Smooth muscle cell of the brain vasculature (primary cell): ENCODE measurements at regions not wholly inside any gene's neighbourhood (a gene's known extent, or its start where the extent isn't known, plus 50 kb on each side); places are given as distances from the start of the nearest gene placed in this dataset.

Experiments
- DNase-seq: peaks from one replicate; pipeline ENCODE4 v3.0.0-alpha.2; 2012; ENCODE audit warnings: low read depth, low spot score

GRCh38 chr20:40542065-40542464 is 147.0 kb downstream of the MAFB start:
- no peak for DNase-seq

- no peak for DNase-seq
These were observed 148.9 kb downstream of the MAFB start for GRCh38 chr20:40540166-40540565.

DNA sequence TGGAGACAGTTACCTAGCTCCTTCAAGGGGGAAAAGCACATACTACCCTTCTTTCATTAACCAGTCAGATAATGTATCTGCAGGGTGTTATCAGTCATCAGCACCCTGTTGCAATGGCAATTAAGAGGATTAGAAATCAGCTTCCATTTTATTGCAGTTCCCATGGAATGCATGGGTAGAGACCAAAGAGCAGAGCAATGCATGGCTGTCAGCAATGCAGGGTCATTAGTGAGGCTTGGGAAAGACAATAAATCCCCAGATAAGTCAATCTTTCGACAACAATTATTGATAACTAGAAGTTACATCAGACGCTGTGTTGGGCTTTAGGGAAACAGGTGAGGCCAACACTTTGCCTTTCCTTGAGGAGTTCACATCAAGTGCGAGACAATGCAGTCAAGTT is 150.9 kb downstream of the MAFB start:
- DNase-seq = no peak

- no peak for DNase-seq
These were observed 152.2 kb downstream of the MAFB start for GRCh38 chr20:40536808-40537207.

DNA sequence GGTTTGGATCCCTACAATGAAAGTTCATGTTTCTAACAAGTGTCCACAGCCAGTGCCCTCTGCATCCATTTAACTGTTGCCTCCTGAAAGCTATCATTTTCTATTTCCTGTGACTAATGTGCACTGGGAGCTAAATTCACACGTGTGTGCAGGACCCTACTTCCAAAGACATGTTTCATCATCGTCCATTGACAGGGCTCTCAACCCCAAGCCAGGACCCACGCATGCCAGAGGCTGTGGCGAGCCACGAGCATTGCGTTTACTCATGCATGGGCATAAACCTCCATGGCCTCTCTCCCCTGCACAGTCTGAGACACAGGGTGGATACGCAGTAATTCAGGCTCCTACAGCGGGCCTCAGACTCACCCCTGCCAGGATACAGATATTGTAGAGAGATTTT is 153.2 kb downstream of the MAFB start:
- no peak for DNase-seq

GRCh38 chr20:40532103-40532502 is 156.9 kb downstream of the MAFB start:
- DNase-seq = no peak

DNA sequence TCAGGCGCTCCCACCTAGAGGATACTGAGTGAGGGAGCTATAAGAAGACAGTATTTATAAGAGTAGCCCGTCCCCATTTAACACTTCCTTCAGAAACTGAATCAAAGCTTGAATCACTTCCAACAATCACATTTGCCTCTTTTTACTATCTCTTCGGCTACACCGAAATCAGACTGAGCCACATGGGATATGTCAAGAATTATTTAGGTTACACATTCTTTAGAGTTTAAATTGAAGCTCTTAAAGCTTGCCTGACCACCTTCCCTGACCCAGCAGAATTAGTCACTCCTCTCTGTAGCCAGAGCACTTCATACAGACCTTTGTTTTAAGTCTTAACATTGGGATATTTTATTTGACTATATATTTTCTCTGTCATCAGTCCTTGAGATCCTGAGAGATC is 163.7 kb downstream of the MAFB start:
- DNase-seq = peak; percentile 35

DNA sequence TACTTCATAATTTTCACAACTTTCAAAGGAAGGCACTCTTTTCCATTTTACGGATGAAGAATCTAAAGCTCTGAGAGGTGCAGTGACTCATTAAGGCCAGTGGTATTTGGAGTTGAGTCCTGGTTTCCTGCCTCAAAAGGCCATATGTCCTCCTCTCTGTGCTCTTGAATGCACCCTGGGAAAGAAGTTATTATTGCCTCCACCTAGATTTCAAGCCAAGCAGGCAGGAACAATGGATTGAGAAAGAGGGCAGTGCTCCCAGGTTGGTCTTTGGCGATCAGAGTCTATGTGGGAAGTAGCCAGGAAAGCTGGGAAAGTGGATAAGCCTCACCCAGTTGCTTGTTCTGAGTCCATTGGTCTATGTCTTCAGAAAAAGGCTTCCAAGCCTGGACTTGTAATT is 165.0 kb downstream of the MAFB start:
- DNase-seq = no peak

DNA sequence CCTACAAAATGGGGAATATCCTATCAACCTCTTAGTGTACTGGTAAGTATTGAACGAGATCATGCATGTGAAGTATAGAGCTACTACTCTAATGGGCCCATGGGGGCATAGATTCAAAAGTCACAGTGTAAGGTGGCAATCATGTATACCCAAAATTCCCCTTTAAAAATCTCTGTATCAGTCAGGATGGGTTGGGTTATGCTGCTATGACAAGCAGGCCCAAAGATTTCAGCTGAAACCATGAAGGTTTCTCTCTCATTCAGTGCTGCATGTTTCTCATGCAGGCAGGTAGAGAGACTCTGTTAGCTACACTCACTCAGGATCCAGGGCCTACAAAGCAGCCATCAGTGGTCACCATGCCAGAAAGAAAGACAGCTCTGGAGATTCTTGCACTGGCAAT is 166.6 kb downstream of the MAFB start:
- DNase-seq = no peak

GRCh38 chr20:40521962-40522361 is 167.1 kb downstream of the MAFB start:
- no peak for DNase-seq

DNA sequence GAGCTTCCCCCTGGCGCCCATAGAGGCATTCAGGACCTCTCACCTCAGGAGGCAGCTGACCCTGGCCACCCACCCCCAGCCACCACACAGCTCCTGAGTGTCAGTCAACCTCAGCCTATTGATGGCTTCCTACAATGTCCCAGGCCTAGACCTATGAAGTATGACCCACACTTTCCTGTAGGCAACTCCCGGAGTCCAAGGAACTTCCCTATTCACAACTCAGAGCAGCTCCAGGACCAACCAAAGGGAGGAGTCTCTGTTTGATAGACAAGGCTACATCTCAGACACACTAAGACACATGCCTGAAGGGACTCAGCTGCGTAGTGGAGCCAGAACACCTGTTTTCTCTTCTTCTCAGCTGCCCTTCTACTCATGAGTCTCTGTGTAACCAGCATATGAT is 169.1 kb downstream of the MAFB start:
- no peak for DNase-seq

GRCh38 chr20:40512994-40513393 is 176.0 kb downstream of the MAFB start:
- no peak for DNase-seq

DNA sequence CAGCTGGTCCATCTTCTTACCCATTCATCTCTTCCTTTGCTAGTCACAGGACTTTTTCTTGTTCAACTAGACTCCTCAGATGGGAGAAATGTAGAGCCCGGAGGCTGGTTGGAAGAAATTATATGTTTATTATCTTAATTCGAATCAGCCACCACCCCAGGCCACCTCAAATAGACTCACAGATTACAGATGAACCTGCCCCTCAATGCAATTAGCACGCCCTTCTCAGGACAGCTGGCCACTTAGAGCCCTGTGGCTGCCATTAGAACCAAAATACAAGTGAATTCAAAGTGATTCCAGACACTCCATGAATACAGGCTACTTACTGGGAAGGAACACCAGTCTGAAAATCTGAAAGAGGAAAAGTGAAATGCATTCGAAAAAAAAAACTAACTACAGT is 176.4 kb downstream of the MAFB start:
- DNase-seq = no peak

DNA sequence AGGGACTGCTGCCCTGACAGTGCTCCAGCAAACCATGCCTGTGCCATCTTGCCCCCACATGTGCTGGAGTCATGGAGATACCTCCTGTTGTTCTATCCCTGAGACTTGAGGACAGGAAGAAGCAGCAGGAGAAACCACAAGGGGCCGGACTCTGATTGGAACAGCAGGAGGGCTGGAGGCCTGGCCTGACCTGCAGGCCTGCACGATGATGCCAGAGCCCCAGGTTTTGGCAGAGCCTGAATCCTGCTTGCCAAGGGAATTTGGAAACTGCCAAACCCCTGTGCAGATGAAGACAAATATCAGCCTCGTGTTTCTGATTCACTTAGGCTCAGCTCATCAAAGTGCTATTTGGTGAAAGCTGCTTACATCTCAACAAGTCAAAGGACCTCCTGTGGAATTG is 177.6 kb downstream of the MAFB start:
- DNase-seq = peak; percentile 62

DNA sequence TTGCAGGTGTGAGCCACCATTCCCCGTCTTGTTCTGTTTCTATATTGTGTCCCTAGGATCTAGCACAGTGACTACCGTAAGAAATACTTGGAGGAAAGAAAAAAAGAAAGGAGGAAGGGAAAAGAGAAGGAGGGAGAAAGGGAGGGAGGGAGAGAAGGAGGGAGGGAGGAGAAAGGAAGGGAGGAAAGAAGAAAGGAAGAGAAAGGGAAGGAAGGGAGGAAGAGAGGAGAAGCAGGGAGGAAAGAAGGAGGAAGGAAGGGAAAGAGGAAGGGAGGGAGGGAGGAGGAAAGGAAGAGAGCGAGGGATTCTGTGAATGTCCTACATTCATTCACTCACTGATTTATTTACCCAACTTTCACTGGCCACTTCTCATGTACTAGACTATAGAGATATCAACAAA is 178.4 kb downstream of the MAFB start:
- DNase-seq = no peak

GRCh38 chr20:40508821-40509220 is 180.2 kb downstream of the MAFB start:
- DNase-seq = no peak

DNA sequence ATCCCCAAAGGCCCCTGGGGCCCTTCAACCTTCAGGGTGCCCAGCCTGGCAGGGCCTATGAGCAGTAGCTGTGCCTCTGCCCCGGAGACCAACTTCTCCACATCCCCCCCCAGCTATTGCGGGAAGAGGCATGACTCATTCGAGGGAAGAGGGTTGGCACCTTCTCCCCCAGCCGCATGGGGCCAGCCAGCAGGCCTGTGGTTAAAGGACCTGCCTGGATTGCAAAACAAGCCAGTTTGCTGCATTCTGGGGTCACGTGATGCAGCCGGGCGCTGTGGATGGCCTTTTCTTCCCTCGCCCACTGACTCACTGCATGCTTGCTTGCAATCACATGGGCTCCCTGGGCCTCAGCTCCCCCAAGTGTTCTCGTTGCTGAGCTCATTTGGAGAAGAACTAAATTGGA is 182.5 kb downstream of the MAFB start:
- peak; percentile 97 for DNase-seq

GRCh38 chr20:40503119-40503518 is 185.9 kb downstream of the MAFB start:
- DNase-seq = no peak

DNA sequence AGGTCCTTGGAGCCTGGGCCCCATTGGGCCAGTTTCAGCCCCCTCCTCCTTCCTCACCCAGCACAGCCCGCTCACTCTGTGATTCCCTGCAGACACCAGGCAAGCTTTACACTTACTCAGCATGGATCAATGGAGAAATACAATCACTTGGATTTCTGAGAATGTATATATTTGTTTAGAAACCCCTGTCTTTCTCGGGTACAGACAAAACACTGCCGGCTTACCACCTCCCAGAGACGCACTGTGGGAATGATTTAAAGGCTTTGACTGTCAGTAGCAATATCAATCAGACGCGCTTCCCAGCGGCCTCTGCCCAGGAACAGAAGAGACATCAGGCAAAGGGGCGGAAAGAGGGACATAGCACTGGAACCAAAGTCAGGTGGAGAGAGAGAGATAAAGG is 186.5 kb downstream of the MAFB start:
- no peak for DNase-seq

DNA sequence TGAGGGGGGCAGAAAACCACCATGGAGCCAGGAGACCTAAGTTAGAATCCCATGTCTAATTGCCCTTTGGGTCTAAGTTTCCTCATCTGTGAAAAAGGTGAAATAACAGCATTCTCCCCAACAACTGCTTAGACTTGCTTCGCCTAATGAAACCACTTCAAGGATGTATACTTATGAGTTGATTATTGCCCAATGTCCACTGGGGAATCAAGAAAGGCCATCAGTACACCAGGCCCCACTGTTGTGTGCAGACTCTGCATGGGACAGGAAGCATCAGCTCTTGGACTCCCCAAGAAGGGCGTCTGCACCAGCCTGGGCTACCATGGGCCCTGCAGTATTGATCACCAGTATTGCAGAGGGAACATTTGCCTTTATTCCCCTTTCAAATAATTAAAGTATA is 189.6 kb downstream of the MAFB start:
- DNase-seq = no peak

DNA sequence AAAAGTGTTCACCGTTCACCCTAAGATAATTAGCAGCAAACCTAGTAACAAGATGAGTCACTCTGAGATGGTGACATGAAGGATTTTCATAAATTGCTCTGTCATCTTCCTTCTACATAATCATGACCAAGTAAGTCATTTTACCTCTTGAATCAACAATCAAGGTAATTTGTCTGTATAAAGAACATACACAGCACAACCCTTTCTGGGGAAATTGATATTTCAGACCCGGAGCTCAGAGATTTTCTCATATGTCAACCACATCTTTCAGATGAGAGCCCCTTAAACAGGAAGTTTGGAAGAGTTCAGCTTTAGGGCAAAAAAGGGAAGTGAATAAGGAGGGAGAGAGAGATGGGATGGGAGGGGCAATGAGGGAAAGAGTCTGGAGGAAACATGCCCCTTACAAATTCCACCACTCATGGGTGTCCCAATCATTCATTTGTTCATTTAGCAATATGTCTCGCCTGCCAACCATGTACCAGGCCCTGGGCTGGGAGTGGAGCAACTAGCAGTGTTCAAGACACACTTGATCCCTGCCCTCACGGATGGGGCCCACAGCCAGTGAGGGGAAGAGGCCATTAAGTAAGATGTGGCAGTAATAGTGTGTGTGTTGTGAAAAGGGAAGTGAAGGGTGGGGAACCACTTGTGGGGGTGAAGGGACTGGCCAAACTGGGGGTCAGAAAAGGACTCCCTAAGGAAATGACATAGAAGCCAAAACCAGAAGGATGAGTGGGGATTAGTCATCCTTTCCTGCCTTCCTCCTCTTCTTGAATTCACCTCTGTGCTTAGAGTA is 190.9 kb downstream of the MAFB start:
- DNase-seq = no peak

- no peak for DNase-seq
These were observed 193.1 kb downstream of the MAFB start for GRCh38 chr20:40495956-40496355.

- DNase-seq = no peak
These were observed 194.8 kb downstream of the MAFB start for GRCh38 chr20:40494248-40494647.

GRCh38 chr20:40493549-40493948 is 195.5 kb downstream of the MAFB start:
- DNase-seq = no peak
